ENCODE measurements at regions not wholly inside any gene's neighbourhood (a gene's known extent, or its start where the extent isn't known, plus 50 kb on each side); places are given as distances from the start of the nearest gene placed in this dataset.

- TF ChIP-seq CTCF (conservative IDR thresholded peaks at IDR 0.05) (no peak), ZFX (IDR thresholded peaks at IDR 0.05) (no peak)
Measured at GRCh38 chr12:23458640-23459039, 490.8 kb downstream of the SOX5 start.

Data from C4-2B (cell line).